NCI-H524 (cell line): ENCODE measurements at regions not wholly inside any gene's neighbourhood (a gene's known extent, or its start where the extent isn't known, plus 50 kb on each side); places are given as distances from the start of the nearest gene placed in this dataset.

Experiments used
- DNase-seq, 2 experiments: peaks; one replicate each; lab custom pipeline; 2025; lab: John Stamatoyannopoulos, UW

- no peak for DNase-seq
Observed at GRCh38 chr6:12423832-12424231, 133.7 kb downstream of the EDN1 start.

- DNase-seq = no peak
Observed at GRCh38 chr6:12426121-12426520, 136.0 kb downstream of the EDN1 start.

GRCh38 chr6:12431023-12431422 is 140.9 kb downstream of the EDN1 start:
- DNase-seq = no peak

- no peak for DNase-seq
Observed at GRCh38 chr6:12436224-12436623, 146.1 kb downstream of the EDN1 start.

DNA sequence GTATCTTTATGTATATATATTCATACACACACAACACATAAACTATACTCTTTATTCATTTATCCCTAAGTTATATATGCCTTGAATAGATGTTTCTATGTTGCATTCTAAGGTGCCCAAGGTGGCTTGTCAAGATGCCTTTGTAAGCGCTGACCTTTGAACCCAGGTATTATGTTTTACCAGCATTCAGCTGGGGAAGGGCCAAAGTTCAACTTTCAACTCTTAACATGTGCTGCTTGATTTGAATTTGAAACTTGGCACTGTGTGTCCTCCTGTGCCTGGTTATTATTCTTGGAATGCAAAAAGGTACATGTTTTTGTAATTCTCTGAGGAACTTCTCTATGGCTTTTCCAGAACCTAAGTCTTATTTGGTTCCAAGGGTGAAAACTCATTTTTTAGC is 146.5 kb downstream of the EDN1 start:
- no peak for DNase-seq

- no peak for DNase-seq
Observed at GRCh38 chr6:12439296-12439695, 149.1 kb downstream of the EDN1 start.

DNA sequence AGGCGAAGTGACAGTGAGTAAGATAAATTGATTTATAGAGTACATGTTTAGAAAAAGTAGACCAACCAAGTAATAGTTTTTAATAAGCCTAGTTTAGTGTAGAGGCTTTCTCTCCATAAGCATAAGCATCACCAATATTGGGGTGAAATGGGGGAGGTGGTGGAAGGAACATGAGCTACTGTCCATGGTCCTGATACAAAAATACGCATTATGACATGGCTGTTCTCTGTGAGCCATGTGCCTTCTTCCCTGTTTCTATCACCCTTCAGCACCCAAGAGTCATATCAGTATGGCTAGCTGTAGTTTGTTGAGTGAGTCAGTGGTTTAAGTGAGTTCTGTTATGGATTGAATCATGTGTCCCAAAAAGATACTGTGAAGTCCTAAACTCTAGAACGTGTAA is 150.8 kb downstream of the EDN1 start:
- no peak for DNase-seq

DNA sequence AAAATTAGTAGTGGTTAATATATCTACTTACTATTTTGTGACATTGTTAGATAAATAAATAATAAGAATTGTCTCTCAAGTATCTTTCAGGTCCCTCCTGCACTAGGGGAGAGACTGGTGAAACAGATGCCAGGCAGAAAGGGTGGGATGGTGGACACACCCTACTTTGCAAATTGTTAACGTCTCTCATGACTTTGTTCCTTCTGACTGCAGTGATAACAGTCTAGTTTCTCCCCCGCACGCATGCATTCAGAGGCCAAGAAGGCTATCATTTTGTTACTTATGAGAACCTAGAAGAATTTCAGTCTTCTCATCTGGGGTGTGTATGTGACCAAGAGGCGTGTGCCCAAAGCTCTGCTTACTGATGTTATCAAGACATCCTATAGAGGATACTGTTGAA is 152.3 kb downstream of the EDN1 start:
- no peak for DNase-seq

- DNase-seq = no peak
Observed at GRCh38 chr6:12446394-12446793, 156.2 kb downstream of the EDN1 start.

GRCh38 chr6:12449447-12449846 is 159.3 kb downstream of the EDN1 start:
- DNase-seq = no peak

- no peak for DNase-seq
Observed at GRCh38 chr6:12450467-12450866, 160.3 kb downstream of the EDN1 start.

GRCh38 chr6:12456343-12456742 is 166.2 kb downstream of the EDN1 start:
- no peak for DNase-seq

GRCh38 chr6:12457094-12457493 is 166.9 kb downstream of the EDN1 start:
- DNase-seq = no peak

DNA sequence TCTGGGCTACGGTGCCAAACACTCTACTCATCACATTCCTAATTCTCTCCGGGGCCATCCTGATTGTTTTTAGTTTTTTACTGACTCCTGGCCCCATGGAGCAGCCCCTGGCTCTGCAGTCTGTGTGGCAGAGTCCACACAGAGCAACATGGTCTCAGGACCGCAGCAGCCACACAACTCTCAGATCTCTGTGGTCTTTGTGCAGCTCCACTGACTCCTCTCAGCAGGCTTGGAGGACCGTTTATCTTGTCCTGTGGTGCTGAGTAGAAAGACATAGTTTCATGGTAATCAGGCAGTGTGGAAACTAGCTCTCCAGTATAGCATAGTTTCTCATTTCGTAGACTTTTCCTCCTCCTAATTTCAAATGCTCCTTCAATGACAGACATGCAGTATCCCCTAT is 168.4 kb downstream of the EDN1 start:
- DNase-seq = no peak

GRCh38 chr6:12459945-12460661 is 169.9 kb downstream of the EDN1 start:
- no peak for DNase-seq

DNA sequence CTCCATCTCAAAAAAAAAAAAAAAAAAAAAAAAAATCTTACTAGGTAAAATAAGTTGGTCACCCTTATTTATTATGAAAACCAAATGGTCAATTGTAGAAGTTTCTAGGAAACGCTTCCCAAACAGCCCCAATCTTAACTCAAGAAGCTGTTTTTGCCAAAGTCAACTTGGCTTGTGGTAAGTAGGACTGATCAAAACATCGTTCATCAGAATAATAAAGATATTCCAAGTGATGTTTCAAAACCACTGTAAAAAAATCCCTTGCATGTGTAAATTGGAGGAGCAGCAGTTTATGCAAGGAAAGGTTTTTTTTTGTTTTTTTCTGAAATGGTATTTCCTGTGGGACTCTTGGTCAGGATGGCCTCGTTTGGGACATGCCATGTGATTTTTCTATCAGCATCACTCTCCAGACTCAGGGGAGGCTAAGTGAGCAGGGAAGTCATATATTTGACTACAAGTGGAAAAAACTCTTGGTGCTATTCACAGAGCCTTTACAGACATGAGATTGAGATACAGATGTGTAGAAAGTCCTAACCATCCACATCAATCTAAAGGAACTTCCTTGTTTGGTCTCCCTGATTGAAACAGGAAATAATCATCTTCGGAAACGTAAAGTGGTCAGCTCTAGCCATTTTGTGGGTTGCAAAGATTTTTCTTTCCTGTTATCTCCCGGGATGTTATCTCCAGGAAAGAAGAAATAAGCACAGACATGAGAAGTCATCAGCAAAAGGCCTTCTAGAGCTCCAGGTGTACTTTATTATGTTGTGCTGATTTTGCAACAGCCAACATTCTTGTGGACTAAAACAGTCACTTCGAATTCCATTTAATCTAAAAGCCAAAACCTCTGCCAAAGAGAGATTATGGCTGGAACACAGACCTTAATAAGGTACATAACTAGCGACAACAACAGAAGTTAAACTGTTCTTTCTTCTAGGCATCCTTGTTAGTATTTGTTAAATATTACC is 177.8 kb downstream of the EDN1 start:
- no peak for DNase-seq

GRCh38 chr6:12472601-12473038 is 182.5 kb downstream of the EDN1 start:
- no peak for DNase-seq

DNA sequence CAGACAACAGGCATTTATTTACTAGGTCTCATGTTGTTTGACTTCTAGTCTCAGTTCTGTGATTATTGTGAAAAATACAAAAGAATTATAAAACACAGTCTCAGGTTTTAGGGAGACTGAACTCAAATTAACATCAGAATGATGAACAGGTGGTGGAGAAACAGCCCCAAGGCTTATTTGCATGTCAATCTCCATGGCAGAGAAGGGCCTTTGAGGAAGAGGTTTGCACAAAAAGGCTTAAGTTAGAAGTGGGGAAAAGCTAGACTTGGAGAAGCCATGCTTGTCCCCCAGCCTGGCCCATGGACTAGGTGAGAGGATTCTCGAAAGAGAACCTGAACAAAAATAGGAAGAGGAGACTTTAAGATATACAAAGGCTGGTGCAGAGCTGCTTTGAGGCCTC is 183.3 kb downstream of the EDN1 start:
- peak in 1 of 2 experiments; percentile 3 for DNase-seq

- no peak for DNase-seq
Observed at GRCh38 chr6:12474167-12475140, 184.3 kb downstream of the EDN1 start.

DNA sequence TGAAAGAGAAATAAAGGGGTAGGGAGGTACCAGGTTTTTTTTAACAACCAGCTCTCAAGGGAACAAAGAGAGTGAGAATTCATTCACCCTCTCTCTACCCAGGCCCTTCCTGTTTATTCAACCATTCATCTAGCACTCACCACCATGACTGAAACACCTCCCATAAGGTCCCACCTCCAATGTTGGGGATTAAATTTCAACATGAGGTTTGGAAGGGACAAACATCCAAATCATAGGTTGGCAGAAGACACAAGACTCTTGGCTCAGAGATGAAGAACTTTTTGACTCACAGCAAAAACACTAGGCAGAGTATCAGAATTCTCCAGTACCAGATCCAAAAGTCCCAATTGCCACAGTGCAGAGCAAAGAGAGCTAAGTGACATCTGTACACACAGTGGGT is 186.3 kb downstream of the EDN1 start:
- no peak for DNase-seq

DNA sequence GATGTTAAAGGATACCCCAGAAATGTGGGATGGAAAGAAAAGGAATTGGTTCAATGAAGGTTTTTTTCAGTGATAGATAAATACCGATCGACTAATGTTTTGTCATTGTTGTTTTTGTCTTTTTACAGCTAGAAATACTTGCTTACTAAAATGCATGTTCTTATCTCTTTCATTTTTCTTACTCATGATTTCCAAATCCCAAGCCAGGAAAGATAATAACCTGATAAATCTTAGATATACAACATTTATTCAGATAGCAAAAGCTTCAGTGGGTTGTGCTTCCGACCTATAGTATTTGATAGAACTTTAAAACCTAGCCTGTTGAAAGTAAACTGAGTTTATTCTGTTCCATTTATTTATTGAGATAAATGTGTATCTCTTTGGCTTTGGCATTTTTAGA is 187.5 kb downstream of the EDN1 start:
- DNase-seq = no peak

- no peak for DNase-seq
Observed at GRCh38 chr6:12478921-12479320, 188.8 kb downstream of the EDN1 start.
